Caco-2 (cell line): ENCODE measurements at regions not wholly inside any gene's neighbourhood (a gene's known extent, or its start where the extent isn't known, plus 50 kb on each side); places are given as distances from the start of the nearest gene placed in this dataset.
"Not testable (repeated sequence)": the region's sequence is repeated elsewhere in the genome, so short reads cannot be mapped to it uniquely, and the experiment has no call there.

Source experiments
- BruUV-seq: library from RNA; stranded (reverse); fragments of 400-500 nt; replicated peaks from 2 replicates; lab custom pipeline; 2021; lab: Mats Ljungman, UMichigan
- CTCF ChIA-PET: fragments of 300-600 bp; sonication (Branson Sonifier 250); formaldehyde crosslinking; loops from one replicate; lab custom pipeline; 2022; ENCODE audit warnings: antibody characterized with exemption; lab: Charles Lee
- POLR2A ChIA-PET: fragments of 300-600 bp; sonication (Branson Sonifier 250); formaldehyde crosslinking; loops from one replicate; lab custom pipeline; 2022; ENCODE audit warnings: antibody characterized with exemption; lab: Charles Lee
- DNase-seq, 2 experiments: peaks; one replicate each; pipeline versions ENCODE4 v3.0.0 to v3.0.0-alpha.2; 2020 to 2022
- H3K27me3 ChIP-seq: replicated peaks from 2 replicates; pipeline ENCODE4 v1.6.0; 2011; ENCODE audit warnings: low read length; ENCODE audit not compliant: control insufficient read depth, insufficient read depth
- H3K36me3 ChIP-seq: 2 replicates; pipeline ENCODE4 v1.5.1; 2011; ENCODE audit warnings: low read length; ENCODE audit not compliant: control insufficient read depth, insufficient read depth
- H3K4me1 ChIP-seq: fragments of 250-450 bp; sonication (Bioruptor Pico); 2 replicates; pipeline ENCODE4 v1.5.1; 2020; ENCODE audit warnings: mild to moderate bottlenecking
- H3K4me3 ChIP-seq: 2 replicates; pipeline ENCODE4 v1.5.1; 2011; ENCODE audit warnings: low read depth, mild to moderate bottlenecking, control low read depth, low read length
- H3K9me3 ChIP-seq: fragments of 250-450 bp; sonication (Bioruptor Pico); 2 replicates; pipeline ENCODE4 v1.5.1; 2020; ENCODE audit warnings: mild to moderate bottlenecking, moderate library complexity
- H3K27ac Mint-ChIP-seq: one replicate; pipeline ENCODE4 v1.8.0; 2022; ENCODE audit warnings: mixed read lengths; ENCODE audit not compliant: unreplicated experiment
- H3K27me3 Mint-ChIP-seq: one replicate; pipeline ENCODE4 v1.8.0; 2022; ENCODE audit warnings: mixed read lengths; ENCODE audit not compliant: insufficient read depth, unreplicated experiment
- H3K36me3 Mint-ChIP-seq: one replicate; pipeline ENCODE4 v1.8.0; 2022; ENCODE audit warnings: mild to moderate bottlenecking, mixed read lengths; ENCODE audit not compliant: insufficient read depth, unreplicated experiment
- H3K4me1 Mint-ChIP-seq: one replicate; pipeline ENCODE4 v1.8.0; 2022; ENCODE audit warnings: low read depth, mixed read lengths; ENCODE audit not compliant: unreplicated experiment
- H3K4me3 Mint-ChIP-seq: one replicate; pipeline ENCODE4 v1.8.0; 2022; ENCODE audit warnings: mild to moderate bottlenecking, moderate library complexity, mixed read lengths; ENCODE audit not compliant: unreplicated experiment
- H3K9me3 Mint-ChIP-seq: one replicate; pipeline ENCODE4 v1.8.0; 2022; ENCODE audit warnings: mixed read lengths; ENCODE audit not compliant: unreplicated experiment
- CTCF ChIP-seq, 2 experiments: fragments of 200-600 bp in 1 of 2; IDR thresholded peaks; 1 replicate in 1 of 2; 2 replicates in 1 of 2; pipeline versions ENCODE4 v1.5.1 to v1.8.0; 2011 to 2022; ENCODE audit warnings: antibody characterized with exemption in 1 of 2, control low read depth in 1 of 2, inconsistent platforms in 1 of 2, low read depth in 1 of 2, low read length in 1 of 2, mild to moderate bottlenecking in 1 of 2, moderate library complexity in 1 of 2; ENCODE audit not compliant: insufficient read depth in 1 of 2, severe bottlenecking in 1 of 2, unreplicated experiment in 1 of 2
- intact Hi-C: fragments of 100-400 bp; cut with micrococcal nuclease; formaldehyde crosslinking; loops from one replicate; pipeline ENCODE4 v1.10.0; 2022; ENCODE audit not compliant: unreplicated experiment

GRCh38 chr5:130908186-130908585 lies 256.9 kb downstream of the HINT1 start:
- no peak for TF ChIP-seq CTCF (IDR thresholded peaks at IDR 0.05; ENCODE audit: insufficient read depth in 1 of 2, low read depth in 1 of 2, low read length in 1 of 2, severe bottlenecking in 1 of 2, unreplicated experiment in 1 of 2)
- Histone ChIP-seq H3K36me3 (no peaks in the 10 kb centered on the region), H3K4me3 (no peak overlapping the region), H3K27me3 (no peaks in the 10 kb centered on the region), H3K9me3 (no peaks in the 10 kb centered on the region), H3K4me1 (no peaks in the 10 kb centered on the region)
- Mint-ChIP-seq H3K27me3 (no peaks in the 10 kb centered on the region), H3K4me1 (no peaks in the 10 kb centered on the region), H3K27ac (no peak overlapping the region), H3K9me3 (peaks cover 10% of the 10 kb centered on the region), H3K36me3 (no peaks in the 10 kb centered on the region), H3K4me3 (no peak overlapping the region)
- no TSS peak for BruUV-seq
- intact Hi-C loops = no loop called here
- ChIA-PET CTCF (no interaction called here), POLR2A (no interaction called here)
- no peak for DNase-seq

DNA sequence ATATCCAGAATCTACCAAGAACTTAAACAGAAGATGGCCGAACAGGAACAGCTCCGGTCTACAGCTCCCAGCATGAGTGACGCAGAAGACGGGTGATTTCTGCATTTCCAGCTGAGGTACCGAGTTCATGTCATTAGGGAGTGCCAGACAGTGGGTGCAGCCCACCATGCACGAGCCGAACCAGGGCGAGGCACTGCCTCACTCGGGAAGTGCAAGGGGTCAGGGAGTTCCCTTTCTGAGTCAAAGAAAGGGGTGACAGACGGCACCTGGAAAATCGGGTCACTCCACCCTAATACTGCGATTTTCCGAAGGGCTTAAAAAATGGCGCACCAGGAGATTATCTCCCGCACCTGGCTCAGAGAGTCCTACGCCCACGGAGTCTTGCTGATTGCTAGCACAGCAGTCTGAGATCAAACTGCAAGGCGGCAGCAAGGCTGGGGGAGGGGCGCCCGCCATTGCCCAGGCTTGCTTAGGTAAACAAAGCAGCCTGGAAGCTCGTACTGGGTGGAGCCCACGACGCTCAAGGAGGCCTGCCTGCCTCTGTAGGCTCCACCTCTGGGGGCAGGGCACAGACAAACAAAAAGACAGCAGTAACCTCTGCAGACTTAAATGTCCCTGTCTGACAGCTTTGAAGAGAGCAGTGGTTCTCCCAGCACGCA lies 267.4 kb downstream of the HINT1 start:
- H3K9me3 ChIP-seq, H3K36me3 ChIP-seq, BruUV-seq, H3K27me3 ChIP-seq, POLR2A ChIA-PET, H3K27me3 Mint-ChIP-seq: not testable (repeated sequence)
- H3K4me1 ChIP-seq = peaks cover 11% of the 10 kb centered on the region; the same call in 1 of the 2 replicates
- peak overlapping the region; percentile 52 for H3K4me3 ChIP-seq
- DNase-seq = peak; percentile 79 to 89
- peaks cover 20% of the 10 kb centered on the region for H3K9me3 Mint-ChIP-seq
- H3K36me3 Mint-ChIP-seq = peaks cover 20% of the 10 kb centered on the region
- intact Hi-C loops = loop anchor here (1.0 kb wide), 3 partner anchors 12 to 57 kb away; no protein-coding TSS in a partner anchor
- H3K27ac Mint-ChIP-seq = peak overlapping the region; percentile 99
- CTCF ChIA-PET = interaction anchor here (1.0 kb wide), 1 partner anchor 22 kb away, joined by 3 read pairs; no protein-coding TSS in a partner anchor
- H3K4me3 Mint-ChIP-seq = peak overlapping the region; percentile 100
- H3K4me1 Mint-ChIP-seq = peaks cover 16% of the 10 kb centered on the region

DNA sequence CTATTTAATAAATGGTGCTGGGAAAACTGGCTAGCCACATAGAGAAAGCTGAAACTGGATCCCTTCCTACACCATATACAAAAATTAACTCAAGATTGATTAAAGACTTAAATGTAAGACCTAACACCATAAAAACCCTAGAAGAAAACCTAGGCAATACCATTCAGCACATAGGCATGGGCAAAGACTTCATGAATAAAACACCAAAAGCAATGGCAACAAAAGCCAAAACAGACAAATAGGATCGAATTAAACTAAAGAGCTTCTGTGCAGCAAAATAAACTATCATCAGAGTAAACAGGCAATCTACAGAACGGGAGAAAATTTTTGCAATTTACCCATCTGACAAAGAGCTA lies 267.9 kb downstream of the HINT1 start:
- DNase-seq, POLR2A ChIA-PET, H3K27me3 Mint-ChIP-seq, H3K27me3 ChIP-seq, H3K9me3 ChIP-seq, H3K36me3 ChIP-seq: not testable (repeated sequence)
- Mint-ChIP-seq H3K4me1 (peaks cover 16% of the 10 kb centered on the region), H3K4me3 (peak overlapping the region; percentile 100), H3K9me3 (peaks cover 20% of the 10 kb centered on the region), H3K27ac (peak overlapping the region; percentile 99), H3K36me3 (peaks cover 24% of the 10 kb centered on the region)
- Histone ChIP-seq H3K4me3 (peak overlapping the region; percentile 52), H3K4me1 (peaks cover 11% of the 10 kb centered on the region; the same call in 1 of the 2 replicates)
- CTCF ChIA-PET = interaction anchor here (1.0 kb wide), 1 partner anchor 21 kb away, joined by 3 read pairs; no protein-coding TSS in a partner anchor
- BruUV-seq = TSS peak; percentile 58
- intact Hi-C loops = loop anchor here (1.0 kb wide), 3 partner anchors 12 to 57 kb away; no protein-coding TSS in a partner anchor

- ChIA-PET CTCF (no interaction called here), POLR2A (no interaction called here)
- H3K4me1 Mint-ChIP-seq = peaks cover 16% of the 10 kb centered on the region
- H3K4me1 ChIP-seq = peaks cover 11% of the 10 kb centered on the region; the same call in 1 of the 2 replicates
- peak overlapping the region; percentile 99 for H3K27ac Mint-ChIP-seq
- peaks cover 20% of the 10 kb centered on the region for H3K9me3 Mint-ChIP-seq
- intact Hi-C loops = loop anchor here (1.0 kb wide), 3 partner anchors 11 to 58 kb away; no protein-coding TSS in a partner anchor
- no TSS peak for BruUV-seq
- peak overlapping the region; percentile 100 for H3K4me3 Mint-ChIP-seq
- peak overlapping the region; percentile 52 for H3K4me3 ChIP-seq
- no peak for TF ChIP-seq CTCF (IDR thresholded peaks at IDR 0.05; ENCODE audit: insufficient read depth in 1 of 2, low read depth in 1 of 2, low read length in 1 of 2, severe bottlenecking in 1 of 2, unreplicated experiment in 1 of 2)
- H3K36me3 Mint-ChIP-seq = peaks cover 24% of the 10 kb centered on the region
- no peaks in the 10 kb centered on the region for H3K9me3 ChIP-seq
- H3K36me3 ChIP-seq = no peaks in the 10 kb centered on the region
- H3K27me3 Mint-ChIP-seq = no peaks in the 10 kb centered on the region
- H3K27me3 ChIP-seq = no peaks in the 10 kb centered on the region
- no peak for DNase-seq
Measured at GRCh38 chr5:130896636-130897035, 268.4 kb downstream of the HINT1 start.
